ENCODE measurements at regions not wholly inside any gene's neighbourhood (a gene's known extent, or its start where the extent isn't known, plus 50 kb on each side); places are given as distances from the start of the nearest gene placed in this dataset.

DNA sequence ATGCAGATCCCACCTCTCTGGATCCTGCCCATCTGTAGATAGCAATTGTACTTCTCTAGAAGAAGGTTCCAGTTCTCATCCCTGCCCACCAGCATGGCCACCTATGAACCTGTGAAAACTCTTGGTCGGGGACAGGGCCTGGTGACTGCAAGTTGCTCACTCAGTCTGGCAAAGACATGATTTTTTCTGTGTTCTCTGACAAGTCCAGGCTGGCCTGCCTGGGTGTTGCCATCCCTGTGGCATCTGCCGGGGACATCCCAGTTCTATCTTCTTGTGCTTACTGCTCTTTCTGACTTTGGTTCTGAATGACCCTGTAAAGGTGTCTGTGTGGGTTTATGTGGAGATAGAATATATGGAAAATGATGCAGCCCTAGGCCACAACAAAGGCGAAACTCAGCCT is 545.8 kb downstream of the INSC start:
- Mint-ChIP-seq H3K27me3 (ENCODE audit: insufficient read depth) (peaks cover 2% of the 10 kb centered on the region; the same call in 1 of the 2 replicates), H3K4me1 (ENCODE audit: low read depth) (no peaks in the 10 kb centered on the region), H3K27ac (no peak overlapping the region), H3K36me3 (ENCODE audit: low read depth) (no peaks in the 10 kb centered on the region), H3K9me3 (peaks cover 5% of the 10 kb centered on the region; the same call in 1 of the 2 replicates), H3K4me3 (no peak overlapping the region)
- DNase-seq, result no peak
- TF ChIP-seq, protein P1, sequence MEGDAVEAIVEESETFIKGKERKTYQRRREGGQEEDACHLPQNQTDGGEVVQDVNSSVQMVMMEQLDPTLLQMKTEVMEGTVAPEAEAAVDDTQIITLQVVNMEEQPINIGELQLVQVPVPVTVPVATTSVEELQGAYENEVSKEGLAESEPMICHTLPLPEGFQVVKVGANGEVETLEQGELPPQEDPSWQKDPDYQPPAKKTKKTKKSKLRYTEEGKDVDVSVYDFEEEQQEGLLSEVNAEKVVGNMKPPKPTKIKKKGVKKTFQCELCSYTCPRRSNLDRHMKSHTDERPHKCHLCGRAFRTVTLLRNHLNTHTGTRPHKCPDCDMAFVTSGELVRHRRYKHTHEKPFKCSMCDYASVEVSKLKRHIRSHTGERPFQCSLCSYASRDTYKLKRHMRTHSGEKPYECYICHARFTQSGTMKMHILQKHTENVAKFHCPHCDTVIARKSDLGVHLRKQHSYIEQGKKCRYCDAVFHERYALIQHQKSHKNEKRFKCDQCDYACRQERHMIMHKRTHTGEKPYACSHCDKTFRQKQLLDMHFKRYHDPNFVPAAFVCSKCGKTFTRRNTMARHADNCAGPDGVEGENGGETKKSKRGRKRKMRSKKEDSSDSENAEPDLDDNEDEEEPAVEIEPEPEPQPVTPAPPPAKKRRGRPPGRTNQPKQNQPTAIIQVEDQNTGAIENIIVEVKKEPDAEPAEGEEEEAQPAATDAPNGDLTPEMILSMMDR (IDR thresholded peaks at IDR 0.05), result no peak

DNA sequence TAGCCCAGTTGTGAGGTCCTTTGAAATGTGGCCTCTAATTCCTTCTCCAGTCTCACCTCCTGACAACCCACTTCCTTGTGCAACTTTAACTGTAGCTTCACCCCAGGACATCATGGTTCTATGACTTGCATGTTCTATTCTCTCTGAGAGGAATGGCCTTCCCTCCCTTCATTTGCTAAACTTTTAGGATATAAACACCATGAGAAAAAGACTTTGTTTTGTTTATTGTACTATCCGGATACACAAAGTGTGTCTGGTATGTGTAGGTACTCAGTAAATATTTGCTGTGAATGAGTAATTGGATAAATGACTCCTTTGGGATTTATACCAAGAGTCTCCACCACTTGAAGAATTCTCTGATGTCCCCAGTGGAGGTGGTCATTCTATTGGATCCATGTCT is 547.6 kb downstream of the INSC start:
- H3K4me1 Mint-ChIP-seq (ENCODE audit: low read depth), result no peaks in the 10 kb centered on the region; the same call in 1 of the 2 replicates
- no peak overlapping the region for H3K4me3 Mint-ChIP-seq
- H3K36me3 Mint-ChIP-seq (ENCODE audit: low read depth), result no peaks in the 10 kb centered on the region
- peaks cover 10% of the 10 kb centered on the region for H3K9me3 Mint-ChIP-seq
- H3K27ac Mint-ChIP-seq, result no peak overlapping the region
- H3K27me3 Mint-ChIP-seq (ENCODE audit: insufficient read depth), result peaks cover 2% of the 10 kb centered on the region
- DNase-seq, result no peak
- TF ChIP-seq, protein P1 (IDR thresholded peaks at IDR 0.05), result no peak

DNA sequence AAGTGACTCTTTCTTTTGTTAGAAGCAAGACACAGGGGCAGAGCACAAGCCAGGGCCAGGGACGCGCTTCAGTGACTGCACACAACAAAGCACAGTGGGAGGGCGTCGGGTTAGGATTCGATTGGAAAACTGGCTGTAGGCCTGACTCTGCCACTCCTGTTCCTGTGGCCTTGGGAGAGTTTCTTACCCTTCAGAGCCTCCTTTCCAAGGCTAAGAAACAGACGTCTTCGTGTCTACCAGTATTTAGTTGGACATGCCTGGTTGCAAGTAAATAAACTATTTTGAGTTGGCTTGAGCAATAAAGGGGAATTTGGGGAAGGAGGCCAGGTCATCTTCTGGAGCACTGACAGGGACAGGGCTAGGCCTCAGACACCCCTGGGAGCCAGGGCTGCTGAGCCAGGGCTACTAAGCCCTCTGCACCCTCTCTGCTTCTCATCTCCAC is 549.1 kb downstream of the INSC start:
- peaks cover 10% of the 10 kb centered on the region for H3K9me3 Mint-ChIP-seq
- no peak for DNase-seq
- H3K27me3 Mint-ChIP-seq (ENCODE audit: insufficient read depth), result peaks cover 2% of the 10 kb centered on the region
- H3K4me3 Mint-ChIP-seq, result no peak overlapping the region
- TF ChIP-seq, protein P1 (IDR thresholded peaks at IDR 0.05), result no peak
- H3K27ac Mint-ChIP-seq, result no peak overlapping the region
- H3K4me1 Mint-ChIP-seq (ENCODE audit: low read depth), result no peaks in the 10 kb centered on the region; the same call in 1 of the 2 replicates
- H3K36me3 Mint-ChIP-seq (ENCODE audit: low read depth), result no peaks in the 10 kb centered on the region

DNA sequence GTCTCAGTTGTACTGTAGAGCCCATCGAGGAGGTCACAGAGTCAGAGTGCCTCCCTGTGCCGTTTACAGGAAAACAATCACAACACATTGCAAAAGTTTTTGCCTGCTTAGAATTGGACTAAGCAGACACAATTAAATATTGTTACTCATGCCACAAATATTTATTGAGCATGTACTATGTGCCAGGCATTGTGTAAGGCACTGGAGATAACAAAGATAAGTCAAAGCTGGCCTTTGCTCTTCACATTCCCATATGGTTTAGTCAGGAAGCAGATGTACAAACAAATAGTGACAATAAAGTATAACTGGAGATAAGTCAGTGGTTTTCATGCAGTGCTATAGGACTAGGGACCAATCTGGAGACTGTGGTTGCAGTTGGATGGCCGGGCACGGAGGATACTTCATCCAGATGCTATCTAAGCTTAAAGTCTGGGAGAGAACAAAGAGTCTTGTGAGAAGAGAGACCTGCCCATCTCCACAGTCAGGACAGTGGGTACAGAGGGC is 550.7 kb downstream of the INSC start:
- no peak overlapping the region for H3K27ac Mint-ChIP-seq
- TF ChIP-seq, protein P1 (IDR thresholded peaks at IDR 0.05), result no peak
- H3K27me3 Mint-ChIP-seq (ENCODE audit: insufficient read depth), result peaks cover 2% of the 10 kb centered on the region
- H3K36me3 Mint-ChIP-seq (ENCODE audit: low read depth), result no peaks in the 10 kb centered on the region
- H3K4me3 Mint-ChIP-seq, result no peak overlapping the region
- DNase-seq, result peak; percentile 70
- H3K4me1 Mint-ChIP-seq (ENCODE audit: low read depth), result no peaks in the 10 kb centered on the region; the same call in 1 of the 2 replicates
- H3K9me3 Mint-ChIP-seq, result peaks cover 10% of the 10 kb centered on the region

DNA sequence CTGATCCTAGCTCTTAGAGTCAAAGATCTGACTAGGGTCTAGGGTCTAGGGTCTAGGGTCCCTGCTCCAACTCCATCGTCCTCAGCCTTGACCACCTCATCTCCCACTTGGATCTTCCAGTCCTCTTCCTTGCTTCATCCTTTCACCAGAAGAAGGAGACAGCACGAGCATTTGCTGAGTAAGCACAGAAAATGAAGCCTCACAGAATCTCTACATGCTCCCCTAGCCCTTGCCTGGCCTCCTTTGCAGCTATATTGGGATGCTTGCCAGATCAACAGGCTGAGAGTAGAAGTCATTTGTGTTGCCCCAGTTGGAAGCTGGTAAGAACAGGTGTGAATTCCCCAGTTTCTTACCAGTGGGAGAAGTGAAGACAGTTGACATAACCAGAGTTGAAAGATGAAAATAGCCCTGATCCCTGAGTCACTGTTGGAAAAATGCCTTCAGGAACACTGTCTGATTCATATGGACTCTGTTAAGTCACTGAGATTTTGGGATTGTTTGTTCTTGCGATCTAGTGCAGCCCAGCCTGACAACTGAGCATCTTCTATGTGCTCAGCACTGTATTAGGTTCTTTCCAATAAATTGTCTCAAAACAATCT is 552.5 kb downstream of the INSC start:
- Mint-ChIP-seq H3K4me1 (ENCODE audit: low read depth) (no peaks in the 10 kb centered on the region; the same call in 1 of the 2 replicates), H3K4me3 (no peak overlapping the region), H3K27ac (no peak overlapping the region), H3K36me3 (ENCODE audit: low read depth) (0 out of 2 replicates have a peak, but pooled peaks cover 4% of the 10 kb centered on the region), H3K27me3 (ENCODE audit: insufficient read depth) (no peaks in the 10 kb centered on the region; the same call in none of the 2 replicates), H3K9me3 (peaks cover 24% of the 10 kb centered on the region)
- DNase-seq, result no peak
- TF ChIP-seq, protein P1 (IDR thresholded peaks at IDR 0.05), result no peak

Measured in HFFc6 (cell line).